ENCODE measurements at regions not wholly inside any gene's neighbourhood (a gene's known extent, or its start where the extent isn't known, plus 50 kb on each side); places are given as distances from the start of the nearest gene placed in this dataset.

- TF ChIP-seq, protein P1, sequence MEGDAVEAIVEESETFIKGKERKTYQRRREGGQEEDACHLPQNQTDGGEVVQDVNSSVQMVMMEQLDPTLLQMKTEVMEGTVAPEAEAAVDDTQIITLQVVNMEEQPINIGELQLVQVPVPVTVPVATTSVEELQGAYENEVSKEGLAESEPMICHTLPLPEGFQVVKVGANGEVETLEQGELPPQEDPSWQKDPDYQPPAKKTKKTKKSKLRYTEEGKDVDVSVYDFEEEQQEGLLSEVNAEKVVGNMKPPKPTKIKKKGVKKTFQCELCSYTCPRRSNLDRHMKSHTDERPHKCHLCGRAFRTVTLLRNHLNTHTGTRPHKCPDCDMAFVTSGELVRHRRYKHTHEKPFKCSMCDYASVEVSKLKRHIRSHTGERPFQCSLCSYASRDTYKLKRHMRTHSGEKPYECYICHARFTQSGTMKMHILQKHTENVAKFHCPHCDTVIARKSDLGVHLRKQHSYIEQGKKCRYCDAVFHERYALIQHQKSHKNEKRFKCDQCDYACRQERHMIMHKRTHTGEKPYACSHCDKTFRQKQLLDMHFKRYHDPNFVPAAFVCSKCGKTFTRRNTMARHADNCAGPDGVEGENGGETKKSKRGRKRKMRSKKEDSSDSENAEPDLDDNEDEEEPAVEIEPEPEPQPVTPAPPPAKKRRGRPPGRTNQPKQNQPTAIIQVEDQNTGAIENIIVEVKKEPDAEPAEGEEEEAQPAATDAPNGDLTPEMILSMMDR (IDR thresholded peaks at IDR 0.05) = no peak
- ATAC-seq (ENCODE audit: low FRiP score) (no peak), DNase-seq (ENCODE audit: low spot score) (no peak)
These were observed 71.4 kb upstream of the PLCL2 start for GRCh38 chr3:16813336-16813735.

- TF ChIP-seq, protein P1 (IDR thresholded peaks at IDR 0.05) = no peak
- no peak for DNase-seq (ENCODE audit: low spot score)
- ATAC-seq (ENCODE audit: low FRiP score) = no peak
These were observed 68.5 kb upstream of the PLCL2 start for GRCh38 chr3:16816048-16816780.

DNA sequence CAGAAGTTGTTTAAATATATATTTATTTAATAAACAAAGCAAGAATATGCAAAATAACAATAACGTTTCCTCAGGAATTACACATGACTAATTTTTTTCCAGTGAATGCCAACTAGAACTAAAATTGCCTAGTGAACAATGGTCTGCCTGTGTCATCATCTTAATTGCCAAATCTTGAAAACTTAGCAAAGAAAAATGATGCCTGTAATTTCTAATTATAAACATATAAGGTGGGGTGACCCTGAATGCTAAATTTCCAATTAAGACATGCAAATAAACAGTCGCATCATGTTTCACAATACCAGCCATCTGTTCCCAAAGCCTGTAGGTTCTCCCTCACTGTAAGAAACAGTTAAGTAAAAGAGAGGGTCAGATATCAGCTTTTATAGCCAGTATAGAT lies 67.6 kb upstream of the PLCL2 start:
- ATAC-seq (ENCODE audit: low FRiP score) = no peak
- DNase-seq (ENCODE audit: low spot score) = no peak
- TF ChIP-seq, protein P1 (IDR thresholded peaks at IDR 0.05) = no peak

DNA sequence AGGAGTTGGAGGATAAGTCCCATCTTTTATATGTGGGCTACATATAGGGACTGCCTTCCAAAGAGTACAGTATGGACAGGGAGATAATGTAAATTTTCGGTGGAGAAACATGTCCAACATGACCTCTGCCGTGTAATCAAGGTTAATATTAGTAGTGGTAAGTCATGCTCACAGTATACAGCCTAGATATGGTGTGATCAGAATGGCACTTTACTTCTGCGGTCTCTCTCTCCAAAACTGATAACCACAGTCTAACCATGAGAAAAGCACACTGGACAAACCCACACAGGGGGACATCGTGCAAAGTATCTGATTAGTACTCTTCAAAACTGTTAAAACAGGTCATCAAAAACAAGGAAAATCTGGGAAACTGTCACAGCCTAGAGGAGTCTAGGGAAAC lies 66.6 kb upstream of the PLCL2 start:
- TF ChIP-seq, protein P1 (IDR thresholded peaks at IDR 0.05) = no peak
- ATAC-seq (ENCODE audit: low FRiP score) (no peak), DNase-seq (ENCODE audit: low spot score) (no peak)

GRCh38 chr3:16818945-16819344 lies 65.8 kb upstream of the PLCL2 start:
- DNase-seq (ENCODE audit: low spot score) = no peak
- ATAC-seq (ENCODE audit: low FRiP score) = no peak
- TF ChIP-seq, protein P1 (IDR thresholded peaks at IDR 0.05) = no peak

- ATAC-seq (ENCODE audit: low FRiP score) (no peak), DNase-seq (ENCODE audit: low spot score) (no peak)
- TF ChIP-seq, protein P1 (IDR thresholded peaks at IDR 0.05) = no peak
These were observed 64.3 kb upstream of the PLCL2 start for GRCh38 chr3:16820485-16820884.

DNA sequence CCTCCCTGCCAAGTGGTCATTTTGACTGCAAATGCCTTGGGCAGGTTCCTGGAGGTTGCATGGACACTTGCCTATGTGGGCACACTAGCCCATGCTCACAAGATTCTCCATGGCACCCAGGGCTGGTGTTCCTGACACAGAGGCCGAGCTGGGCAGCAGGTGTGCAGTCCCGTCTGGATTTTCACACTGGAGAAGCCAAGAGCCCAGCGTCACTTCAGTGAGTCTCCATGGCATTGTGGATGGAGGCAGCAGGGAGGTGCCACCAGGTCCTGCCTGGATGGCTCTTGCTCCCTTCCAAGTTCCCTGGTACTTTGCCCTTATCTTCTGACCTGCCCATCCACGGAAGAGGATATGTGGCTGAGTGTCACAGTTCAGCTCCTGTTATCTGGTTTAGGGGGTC lies 63.7 kb upstream of the PLCL2 start:
- TF ChIP-seq, protein P1 (IDR thresholded peaks at IDR 0.05) = no peak
- ATAC-seq (ENCODE audit: low FRiP score) (no peak), DNase-seq (ENCODE audit: low spot score) (no peak)

All from omental fat pad (tissue), 3 donors.